Right forelimb (tissue), 1 donor: ENCODE measurements at regions not wholly inside any gene's neighbourhood (a gene's known extent, or its start where the extent isn't known, plus 50 kb on each side); places are given as distances from the start of the nearest gene placed in this dataset.

Experiments
- DNase-seq: peaks from one replicate; pipeline ENCODE4 v3.0.0-alpha.2; 2018

- no peak for DNase-seq
These were observed 367.4 kb downstream of the FBXO15 start for GRCh38 chr18:73780218-73780617.

GRCh38 chr18:73778032-73778359 lies 369.6 kb downstream of the FBXO15 start:
- no peak for DNase-seq

DNA sequence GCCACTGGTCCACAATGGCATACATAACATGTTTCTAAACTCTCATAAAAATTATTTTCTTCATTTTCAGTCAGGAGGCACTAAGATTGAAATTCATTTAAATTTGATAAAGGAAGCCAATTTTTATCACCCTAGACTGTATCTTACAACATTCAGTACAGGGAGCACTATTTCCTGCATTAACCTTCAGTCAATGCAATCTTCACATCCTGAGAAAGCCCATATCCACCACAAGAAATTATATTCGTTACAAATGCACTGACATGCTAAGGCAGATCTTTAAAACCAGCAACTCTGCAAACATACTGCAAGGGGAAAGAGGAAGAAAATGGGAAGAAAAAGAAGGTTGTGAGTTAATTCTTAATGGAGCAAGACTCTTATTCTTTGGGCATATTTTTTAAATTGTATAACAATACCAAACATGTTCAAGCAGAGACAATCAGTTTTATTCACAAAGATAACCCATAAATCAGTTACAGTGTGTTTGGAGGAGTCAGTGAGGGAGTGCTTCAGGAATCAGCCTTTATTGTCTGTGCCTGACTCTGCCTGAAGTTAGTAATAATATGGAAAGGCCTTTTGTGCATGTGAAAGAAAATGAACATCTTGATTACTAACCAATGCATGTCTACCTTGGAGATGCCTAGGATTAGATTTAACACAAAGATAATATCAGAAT lies 370.1 kb downstream of the FBXO15 start:
- DNase-seq: no peak

DNA sequence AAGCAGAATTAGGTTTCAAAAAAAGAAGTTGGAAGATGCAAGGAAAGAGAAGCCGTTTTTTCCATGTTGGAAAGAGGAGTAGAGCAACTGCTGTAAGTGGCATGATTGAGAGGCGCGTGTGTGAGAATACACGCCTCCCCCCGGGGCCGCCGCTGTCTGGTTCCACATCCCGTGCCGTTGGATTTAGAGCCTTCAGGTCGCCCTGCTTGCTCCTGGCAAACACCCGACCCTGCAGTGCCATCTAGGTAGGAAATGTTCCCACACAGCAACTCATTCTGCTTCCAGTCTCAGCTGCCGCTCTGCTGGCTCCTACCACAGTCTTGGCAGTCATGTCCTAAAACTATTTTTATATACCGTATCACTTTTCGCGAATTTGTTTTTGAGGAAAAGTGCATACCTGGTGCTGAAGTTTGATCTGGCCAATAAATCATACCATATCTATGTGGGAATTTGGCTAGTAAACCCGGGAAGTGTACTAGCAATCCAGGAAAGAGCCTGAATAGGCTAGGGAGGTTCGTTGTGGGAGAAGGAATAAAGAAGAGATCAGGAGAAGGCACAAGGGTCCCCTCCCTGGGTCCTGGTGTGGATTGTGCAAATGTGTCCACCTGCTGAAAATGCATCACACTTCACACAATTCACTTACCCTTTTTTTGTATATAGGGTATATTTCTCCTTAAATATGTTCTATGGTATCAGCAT lies 372.7 kb downstream of the FBXO15 start:
- no peak for DNase-seq

GRCh38 chr18:73768043-73768442 lies 379.6 kb downstream of the FBXO15 start:
- no peak for DNase-seq

- no peak for DNase-seq
These were observed 380.6 kb downstream of the FBXO15 start for GRCh38 chr18:73766910-73767515.

GRCh38 chr18:73758446-73758845 lies 389.2 kb downstream of the FBXO15 start:
- no peak for DNase-seq

GRCh38 chr18:73756256-73757091 lies 391.2 kb downstream of the FBXO15 start:
- DNase-seq: no peak

DNA sequence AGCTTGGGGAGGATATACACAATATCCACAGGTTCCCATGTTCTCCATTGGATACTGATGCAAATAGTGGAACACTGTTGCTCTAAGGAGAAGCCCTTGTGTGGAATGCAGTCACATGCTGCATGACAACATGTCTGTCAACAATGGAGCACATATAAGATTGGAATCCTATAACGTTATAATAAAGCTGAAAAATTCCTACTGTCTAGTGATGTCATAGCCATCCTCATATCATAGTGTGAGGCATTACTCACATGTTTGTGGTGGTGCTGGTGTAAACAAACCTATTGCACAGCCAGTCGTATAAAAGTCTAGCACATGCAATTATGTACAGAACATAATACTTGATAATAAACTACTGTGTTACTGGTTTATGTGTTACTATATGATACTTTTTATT lies 394.7 kb downstream of the FBXO15 start:
- DNase-seq: no peak

DNA sequence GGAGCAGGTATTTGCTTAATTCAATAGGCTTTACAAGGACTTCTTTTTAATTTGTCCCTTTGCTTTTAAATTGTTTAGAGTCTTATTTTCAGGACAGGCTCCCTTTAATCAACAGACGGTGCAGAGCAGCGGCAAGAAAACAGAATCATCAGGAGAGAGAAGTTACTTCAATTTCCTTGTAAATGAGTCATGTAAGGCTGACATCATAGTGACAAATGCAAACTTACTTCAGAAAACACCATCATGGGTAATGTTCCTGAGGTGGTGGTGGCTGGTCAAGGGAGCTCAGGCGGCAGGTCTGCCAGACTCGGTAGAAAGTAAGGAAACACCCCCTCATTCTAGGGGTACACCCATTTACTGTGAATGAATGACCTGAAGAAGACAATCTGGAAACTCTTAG lies 395.1 kb downstream of the FBXO15 start:
- DNase-seq: no peak

GRCh38 chr18:73750052-73750451 lies 397.6 kb downstream of the FBXO15 start:
- DNase-seq: no peak

- DNase-seq: no peak
These were observed 398.3 kb downstream of the FBXO15 start for GRCh38 chr18:73749304-73749703.

DNA sequence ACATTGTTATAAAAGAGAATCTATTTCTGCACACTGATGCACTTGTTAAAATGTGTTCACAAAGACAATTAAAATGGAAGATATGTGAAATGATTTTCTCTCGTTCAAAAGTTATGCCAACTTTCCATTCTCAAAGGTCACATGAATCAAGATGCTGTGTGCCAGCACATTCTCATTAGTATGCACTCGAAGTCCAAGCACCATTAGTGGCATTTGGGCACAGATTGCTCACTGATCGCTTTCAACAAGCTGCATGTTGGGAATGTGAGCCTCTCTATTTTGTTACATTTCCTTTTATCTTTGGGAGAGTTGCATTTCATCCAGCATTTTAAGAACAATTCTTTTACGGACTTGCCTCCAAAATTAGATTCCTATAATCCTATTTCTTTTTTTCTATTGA lies 398.9 kb downstream of the FBXO15 start:
- DNase-seq: no peak

- DNase-seq: no peak
These were observed 401.5 kb downstream of the FBXO15 start for GRCh38 chr18:73746101-73746500.

GRCh38 chr18:73742957-73743356 lies 404.7 kb downstream of the FBXO15 start:
- DNase-seq: no peak

- no peak for DNase-seq
These were observed 405.7 kb downstream of the FBXO15 start for GRCh38 chr18:73741946-73742345.

- no peak for DNase-seq
These were observed 408.5 kb downstream of the FBXO15 start for GRCh38 chr18:73739098-73739497.

- DNase-seq: no peak
These were observed 409.6 kb downstream of the FBXO15 start for GRCh38 chr18:73737990-73738389.

- DNase-seq: no peak
These were observed 411.8 kb downstream of the FBXO15 start for GRCh38 chr18:73735836-73736235.

- DNase-seq: no peak
These were observed 413.8 kb downstream of the FBXO15 start for GRCh38 chr18:73733806-73734314.

- DNase-seq: no peak
These were observed 414.3 kb downstream of the FBXO15 start for GRCh38 chr18:73733376-73733775.

DNA sequence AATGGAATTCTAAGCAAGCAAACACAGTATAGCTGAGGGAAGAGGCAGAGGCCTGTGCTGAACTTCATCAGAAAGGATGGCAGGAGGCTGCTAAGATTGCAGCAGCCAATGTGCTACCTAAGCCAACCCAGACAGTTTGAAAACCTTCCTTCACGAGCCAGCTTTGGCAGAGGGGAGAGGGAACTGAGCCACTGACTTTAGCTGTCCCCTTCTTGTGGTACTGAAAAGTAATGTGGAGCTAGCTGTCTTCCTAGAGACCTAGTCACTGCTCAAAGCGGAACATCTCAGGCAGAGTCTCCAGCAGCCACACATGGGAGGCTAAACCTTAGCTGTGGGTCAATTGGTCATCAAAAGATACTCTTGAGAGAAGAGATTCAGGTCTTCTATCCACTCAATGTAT lies 419.0 kb downstream of the FBXO15 start:
- no peak for DNase-seq

GRCh38 chr18:73724958-73725357 lies 422.7 kb downstream of the FBXO15 start:
- no peak for DNase-seq
